GM12878 (cell line): ENCODE measurements at regions not wholly inside any gene's neighbourhood (a gene's known extent, or its start where the extent isn't known, plus 50 kb on each side); places are given as distances from the start of the nearest gene placed in this dataset.

ENCODE experiments used
- BHLHE40 ChIP-seq, 2 experiments: fragments of 450-650 bp in 1 of 2; IDR thresholded peaks; 2 replicates each; pipeline ENCODE4 v1.6.1; 2011 to 2017; ENCODE audit warnings: low read depth in 2 of 2, borderline replicate concordance in 1 of 2, improper control_type of control experiment in 1 of 2, low read length in 1 of 2, mild to moderate bottlenecking in 1 of 2
- CTCF ChIP-seq, 3 experiments: IDR thresholded peaks in 2 of 3; conservative IDR thresholded peaks in 1 of 3; 2 replicates each; pipeline ENCODE4 v1.5.1; 2011; ENCODE audit warnings: low read depth in 3 of 3, low read length in 3 of 3, mild to moderate bottlenecking in 3 of 3, control low read depth in 2 of 3, moderate library complexity in 2 of 3, inconsistent platforms in 1 of 3, mixed read lengths in 1 of 3; ENCODE audit not compliant: control insufficient read depth in 2 of 3, insufficient read depth in 1 of 3; ENCODE audit errors: extremely low read depth in 1 of 3
- GATAD2B ChIP-seq: fragments of 450-650 bp; conservative IDR thresholded peaks from 2 replicates; pipeline ENCODE4 v1.6.1; 2017; ENCODE audit warnings: low read depth, mild to moderate bottlenecking, moderate library complexity
- HDAC6 ChIP-seq: fragments of 200-600 bp; sonication (generic); IDR thresholded peaks from one replicate; pipeline ENCODE4 v1.8.0; 2017; ENCODE audit warnings: antibody characterized with exemption; ENCODE audit not compliant: unreplicated experiment
- NR2C1 ChIP-seq: fragments of 450-650 bp; IDR thresholded peaks from 2 replicates; pipeline ENCODE4 v1.6.1; 2017; ENCODE audit warnings: antibody characterized with exemption, mild to moderate bottlenecking, moderate library complexity
- RAD21 ChIP-seq: IDR thresholded peaks from 2 replicates; pipeline ENCODE4 v1.6.1; 2011; ENCODE audit warnings: mild to moderate bottlenecking, low read depth, low read length, moderate library complexity; ENCODE audit not compliant: insufficient read depth
- RB1 ChIP-seq: fragments of 450-650 bp; formaldehyde crosslinking; IDR thresholded peaks from 2 replicates; pipeline ENCODE4 v1.6.1; 2017; ENCODE audit warnings: mild to moderate bottlenecking, borderline replicate concordance
- RUNX3 ChIP-seq: IDR thresholded peaks from 2 replicates; pipeline ENCODE4 v1.6.1; 2012; ENCODE audit warnings: low read length, inconsistent platforms
- SMARCA5 ChIP-seq: fragments of 450-650 bp; IDR thresholded peaks from 2 replicates; pipeline ENCODE4 v1.6.1; 2017; ENCODE audit warnings: mild to moderate bottlenecking
- ZNF687 ChIP-seq: fragments of 450-650 bp; IDR thresholded peaks from 2 replicates; pipeline ENCODE4 v1.6.1; 2017; ENCODE audit warnings: mild to moderate bottlenecking, moderate library complexity
- TF ChIP-seq, protein P1 (sequence below): fragments of 450-650 bp; conservative IDR thresholded peaks from 2 replicates; pipeline ENCODE4 v1.6.1; 2017; ENCODE audit warnings: mild to moderate bottlenecking, moderate library complexity

DNA sequence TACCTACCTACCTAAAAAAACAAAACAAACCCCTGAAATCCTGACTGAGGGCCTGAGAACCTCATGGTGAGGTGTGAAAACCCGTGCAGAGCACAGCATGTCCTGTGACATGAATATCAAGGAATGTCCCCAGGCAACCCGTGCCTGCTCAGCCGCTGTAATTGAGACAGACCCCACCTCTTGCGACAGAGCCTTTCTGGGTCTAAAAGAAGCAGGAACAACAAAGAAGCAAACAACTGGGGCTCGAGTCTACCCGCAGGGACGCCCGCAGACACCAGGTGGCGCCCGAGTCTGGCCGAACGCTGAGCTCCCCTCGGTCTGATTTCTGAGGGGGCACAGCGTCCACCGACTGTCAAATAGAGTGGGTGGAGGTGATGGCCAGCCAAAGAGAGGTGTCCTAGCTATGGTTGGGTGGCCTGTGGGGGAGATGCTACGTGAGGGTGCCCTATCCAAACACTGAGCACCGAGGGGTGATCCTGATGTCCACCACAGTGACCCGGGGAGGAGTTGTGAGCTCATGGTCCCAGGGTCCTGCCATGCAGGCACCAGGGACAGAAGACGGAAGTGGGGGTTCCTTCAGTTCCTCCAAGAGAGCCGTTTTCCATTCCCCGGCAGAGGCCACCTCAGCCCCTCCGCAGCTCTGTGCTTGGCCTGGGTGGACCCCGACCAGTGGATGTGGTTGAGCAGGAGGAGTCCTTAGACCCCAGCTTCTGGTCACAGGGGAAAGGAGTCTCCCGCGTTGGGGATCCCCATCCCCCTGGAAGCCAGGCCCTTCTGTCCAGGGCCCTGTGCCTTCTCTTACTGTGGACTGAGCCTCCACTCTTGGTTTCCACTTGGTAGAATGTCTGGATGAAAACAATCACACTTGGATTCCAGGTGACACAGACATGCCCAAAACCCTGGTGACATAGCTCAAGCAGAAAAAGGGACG, 268.2 kb downstream of the CDC5L start (continued):
- TF ChIP-seq, protein P1, sequence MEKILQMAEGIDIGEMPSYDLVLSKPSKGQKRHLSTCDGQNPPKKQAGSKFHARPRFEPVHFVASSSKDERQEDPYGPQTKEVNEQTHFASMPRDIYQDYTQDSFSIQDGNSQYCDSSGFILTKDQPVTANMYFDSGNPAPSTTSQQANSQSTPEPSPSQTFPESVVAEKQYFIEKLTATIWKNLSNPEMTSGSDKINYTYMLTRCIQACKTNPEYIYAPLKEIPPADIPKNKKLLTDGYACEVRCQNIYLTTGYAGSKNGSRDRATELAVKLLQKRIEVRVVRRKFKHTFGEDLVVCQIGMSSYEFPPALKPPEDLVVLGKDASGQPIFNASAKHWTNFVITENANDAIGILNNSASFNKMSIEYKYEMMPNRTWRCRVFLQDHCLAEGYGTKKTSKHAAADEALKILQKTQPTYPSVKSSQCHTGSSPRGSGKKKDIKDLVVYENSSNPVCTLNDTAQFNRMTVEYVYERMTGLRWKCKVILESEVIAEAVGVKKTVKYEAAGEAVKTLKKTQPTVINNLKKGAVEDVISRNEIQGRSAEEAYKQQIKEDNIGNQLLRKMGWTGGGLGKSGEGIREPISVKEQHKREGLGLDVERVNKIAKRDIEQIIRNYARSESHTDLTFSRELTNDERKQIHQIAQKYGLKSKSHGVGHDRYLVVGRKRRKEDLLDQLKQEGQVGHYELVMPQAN, result 0 out of 2 replicates have a peak, but pooled peaks have one; percentile 13
- TF ChIP-seq NR2C1, result no peak
- TF ChIP-seq RUNX3, result peak; percentile 58; the same call in 1 of the 2 replicates
- TF ChIP-seq HDAC6, result no peak
- no peak for TF ChIP-seq GATAD2B
- 0 out of 4 replicates have a peak, but pooled peaks of 1 of the 2 experiments have one; percentile 19 for TF ChIP-seq BHLHE40 (IDR thresholded peaks at IDR 0.05; ENCODE audit: borderline replicate concordance in 1 of 2, low read depth in 2 of 2, low read length in 1 of 2)
- TF ChIP-seq ZNF687, result no peak
- TF ChIP-seq CTCF (IDR thresholded peaks at IDR 0.05 in 2 of 3, conservative IDR thresholded peaks at IDR 0.05 in 1 of 3; ENCODE audit: control insufficient read depth in 2 of 3, extremely low read depth in 1 of 3, insufficient read depth in 1 of 3, low read depth in 3 of 3, low read length in 3 of 3), result peak; percentile 90 to 92 (median 90)
- TF ChIP-seq RB1, result peak; percentile 60; the same call in 1 of the 2 replicates
- TF ChIP-seq SMARCA5, result peak; percentile 42; the same call in 1 of the 2 replicates
- TF ChIP-seq RAD21, result peak; percentile 92
